ENCODE measurements at regions not wholly inside any gene's neighbourhood (a gene's known extent, or its start where the extent isn't known, plus 50 kb on each side); places are given as distances from the start of the nearest gene placed in this dataset.

GRCh38 chr2:45312275-45312674, 298.8 kb downstream of the SRBD1 start:
- Mint-ChIP-seq H3K27me3 (ENCODE audit: unreplicated experiment) (no peaks in the 10 kb centered on the region), H3K27ac (ENCODE audit: unreplicated experiment) (no peak overlapping the region)

GRCh38 chr2:45311559-45311958, 299.5 kb downstream of the SRBD1 start:
- DNase-seq (ENCODE audit: extremely low spot score, unreplicated experiment): no peak
- Mint-ChIP-seq H3K27ac (ENCODE audit: unreplicated experiment) (no peak overlapping the region), H3K9me3 (ENCODE audit: unreplicated experiment) (no peaks in the 10 kb centered on the region)

More at GRCh38 chr2:45312275-45312674, 298.8 kb downstream of the SRBD1 start:
- Mint-ChIP-seq H3K4me3 (ENCODE audit: unreplicated experiment) (no peak overlapping the region), H3K9me3 (ENCODE audit: unreplicated experiment) (no peaks in the 10 kb centered on the region), H3K4me1 (ENCODE audit: unreplicated experiment) (no peaks in the 10 kb centered on the region), H3K36me3 (ENCODE audit: unreplicated experiment) (no peaks in the 10 kb centered on the region)
- DNase-seq (ENCODE audit: extremely low spot score, unreplicated experiment): no peak
- TF ChIP-seq CTCF (IDR thresholded peaks at IDR 0.05): no peak

GRCh38 chr2:45307147-45307546, 297.9 kb upstream of the SIX2 start:
- Mint-ChIP-seq H3K36me3 (ENCODE audit: unreplicated experiment) (no peaks in the 10 kb centered on the region), H3K27ac (ENCODE audit: unreplicated experiment) (no peak overlapping the region), H3K27me3 (ENCODE audit: unreplicated experiment) (no peaks in the 10 kb centered on the region), H3K4me3 (ENCODE audit: unreplicated experiment) (no peak overlapping the region), H3K4me1 (ENCODE audit: unreplicated experiment) (peaks cover 6% of the 10 kb centered on the region), H3K9me3 (ENCODE audit: unreplicated experiment) (no peaks in the 10 kb centered on the region)
- no peak for DNase-seq (ENCODE audit: extremely low spot score, unreplicated experiment)
- TF ChIP-seq CTCF (IDR thresholded peaks at IDR 0.05): no peak

More at GRCh38 chr2:45311559-45311958, 299.5 kb downstream of the SRBD1 start:
- no peak for TF ChIP-seq CTCF (IDR thresholded peaks at IDR 0.05)
- Mint-ChIP-seq H3K4me1 (ENCODE audit: unreplicated experiment) (no peaks in the 10 kb centered on the region), H3K27me3 (ENCODE audit: unreplicated experiment) (no peaks in the 10 kb centered on the region), H3K36me3 (ENCODE audit: unreplicated experiment) (no peaks in the 10 kb centered on the region), H3K4me3 (ENCODE audit: unreplicated experiment) (no peak overlapping the region)

- Mint-ChIP-seq H3K36me3 (ENCODE audit: unreplicated experiment) (no peaks in the 10 kb centered on the region), H3K4me1 (ENCODE audit: unreplicated experiment) (peaks cover 11% of the 10 kb centered on the region), H3K4me3 (ENCODE audit: unreplicated experiment) (no peak overlapping the region), H3K27me3 (ENCODE audit: unreplicated experiment) (peaks cover 2% of the 10 kb centered on the region), H3K9me3 (ENCODE audit: unreplicated experiment) (no peaks in the 10 kb centered on the region), H3K27ac (ENCODE audit: unreplicated experiment) (no peak overlapping the region)
- TF ChIP-seq CTCF (IDR thresholded peaks at IDR 0.05): no peak
- no peak for DNase-seq (ENCODE audit: extremely low spot score, unreplicated experiment)
Measured at GRCh38 chr2:45305599-45305998, 296.3 kb upstream of the SIX2 start.

GRCh38 chr2:45303417-45304202, 294.4 kb upstream of the SIX2 start:
- Mint-ChIP-seq H3K36me3 (ENCODE audit: unreplicated experiment) (no peaks in the 10 kb centered on the region), H3K4me3 (ENCODE audit: unreplicated experiment) (no peak overlapping the region), H3K9me3 (ENCODE audit: unreplicated experiment) (no peaks in the 10 kb centered on the region), H3K27me3 (ENCODE audit: unreplicated experiment) (peaks cover 2% of the 10 kb centered on the region), H3K4me1 (ENCODE audit: unreplicated experiment) (peaks cover 11% of the 10 kb centered on the region), H3K27ac (ENCODE audit: unreplicated experiment) (no peak overlapping the region)
- DNase-seq (ENCODE audit: extremely low spot score, unreplicated experiment): no peak
- TF ChIP-seq CTCF (IDR thresholded peaks at IDR 0.05): no peak

All from osteocyte (in vitro differentiated cells).